ENCODE measurements at regions not wholly inside any gene's neighbourhood (a gene's known extent, or its start where the extent isn't known, plus 50 kb on each side); places are given as distances from the start of the nearest gene placed in this dataset.

DNA sequence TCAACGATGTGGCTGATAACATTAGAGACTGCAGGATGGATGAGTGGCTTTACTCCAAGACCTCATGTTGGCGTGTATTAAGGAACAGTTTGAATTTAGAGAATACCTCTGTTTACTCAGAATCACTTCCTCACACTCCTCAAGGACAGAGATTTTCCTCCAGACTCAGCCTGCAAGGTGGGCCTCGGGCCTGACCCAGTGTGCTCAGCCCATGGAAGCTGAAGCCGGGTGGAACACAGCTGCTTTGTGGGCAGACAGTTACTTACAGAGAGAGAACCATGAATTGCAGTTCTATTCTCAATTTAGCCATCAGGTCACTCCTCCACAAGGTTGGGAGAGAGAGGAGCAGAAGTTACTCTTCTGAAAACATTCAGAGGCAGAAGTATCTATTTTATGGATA lies 135.8 kb downstream of the SNX19 start:
- DNase-seq, result no peak

DNA sequence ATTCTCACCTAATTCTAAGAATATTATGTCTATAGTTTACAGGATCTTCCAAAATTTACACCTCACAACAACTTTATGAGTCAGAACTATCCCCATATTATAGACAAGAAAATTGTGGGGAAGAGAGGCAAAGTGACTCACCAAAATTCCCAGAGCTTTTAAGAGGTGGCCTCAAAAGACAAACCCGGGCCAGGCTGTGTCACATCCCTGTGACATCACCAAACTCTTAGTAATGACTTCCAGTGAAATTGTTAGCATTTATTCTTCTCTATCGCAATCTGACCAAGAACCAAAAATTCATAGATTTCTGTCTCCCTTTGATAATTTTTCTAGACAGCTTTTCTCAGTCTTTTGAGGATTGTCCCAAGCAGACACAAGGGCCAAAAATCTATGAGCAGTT lies 134.3 kb downstream of the SNX19 start:
- DNase-seq, result no peak

DNA sequence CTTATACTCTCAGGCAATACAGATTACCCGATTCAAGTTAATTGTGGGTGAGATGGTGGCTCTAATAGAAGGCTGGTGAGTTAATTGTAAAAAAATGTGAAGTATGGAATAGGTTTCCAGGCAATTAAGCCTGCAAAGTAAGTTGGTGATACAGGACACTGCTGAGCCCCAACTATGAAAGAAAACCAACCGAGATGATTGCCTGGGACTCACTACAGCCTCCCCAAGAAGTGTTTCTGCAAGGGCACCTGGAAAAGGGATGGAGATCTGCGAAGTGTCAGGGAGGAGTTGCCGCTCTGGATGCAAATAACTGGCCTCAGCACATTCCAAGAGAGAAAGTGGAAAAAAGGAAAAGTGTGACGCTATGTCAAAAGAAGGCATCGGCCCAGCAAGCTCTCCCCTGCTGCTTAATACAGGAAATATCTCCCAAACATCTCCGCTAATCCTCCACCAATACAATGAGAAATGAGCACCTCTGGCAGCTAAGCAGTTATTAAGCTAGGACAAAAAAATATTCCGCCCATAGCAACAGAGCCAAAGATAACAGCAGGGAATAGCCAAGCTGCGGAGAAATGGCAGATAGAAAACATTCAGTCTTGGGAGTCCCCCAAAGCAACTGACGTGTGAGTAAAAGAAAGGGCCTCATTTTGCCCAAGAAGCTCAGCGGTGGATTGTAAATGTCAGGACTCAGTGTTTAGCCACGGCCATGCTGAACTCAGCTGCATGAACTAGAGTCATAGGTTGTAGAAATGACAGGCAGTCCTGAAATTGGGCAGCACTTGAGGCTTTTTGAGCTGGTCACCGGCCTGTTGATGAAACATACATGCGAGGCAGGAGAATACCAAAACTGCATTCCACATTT lies 133.7 kb downstream of the SNX19 start:
- DNase-seq, result no peak

DNA sequence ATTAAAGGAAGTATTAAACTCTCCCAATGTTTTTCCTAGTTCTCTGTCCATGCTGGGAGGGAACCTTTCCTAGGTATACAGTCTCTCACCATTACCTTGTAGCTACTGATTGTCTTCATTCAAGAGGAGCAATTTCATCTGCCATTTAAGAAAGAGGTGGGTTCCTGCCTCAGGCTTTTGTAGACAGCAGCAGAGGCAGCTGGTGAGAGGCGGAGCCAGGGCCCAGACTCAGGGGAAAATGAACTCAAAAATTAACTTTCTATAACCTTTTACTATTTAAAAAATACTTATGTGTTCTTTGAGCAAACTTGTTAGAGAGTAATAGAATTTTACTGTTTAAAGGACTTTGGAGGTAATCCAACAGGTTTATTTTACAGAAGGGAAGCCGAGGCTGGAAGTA lies 133.0 kb downstream of the SNX19 start:
- no peak for DNase-seq

DNA sequence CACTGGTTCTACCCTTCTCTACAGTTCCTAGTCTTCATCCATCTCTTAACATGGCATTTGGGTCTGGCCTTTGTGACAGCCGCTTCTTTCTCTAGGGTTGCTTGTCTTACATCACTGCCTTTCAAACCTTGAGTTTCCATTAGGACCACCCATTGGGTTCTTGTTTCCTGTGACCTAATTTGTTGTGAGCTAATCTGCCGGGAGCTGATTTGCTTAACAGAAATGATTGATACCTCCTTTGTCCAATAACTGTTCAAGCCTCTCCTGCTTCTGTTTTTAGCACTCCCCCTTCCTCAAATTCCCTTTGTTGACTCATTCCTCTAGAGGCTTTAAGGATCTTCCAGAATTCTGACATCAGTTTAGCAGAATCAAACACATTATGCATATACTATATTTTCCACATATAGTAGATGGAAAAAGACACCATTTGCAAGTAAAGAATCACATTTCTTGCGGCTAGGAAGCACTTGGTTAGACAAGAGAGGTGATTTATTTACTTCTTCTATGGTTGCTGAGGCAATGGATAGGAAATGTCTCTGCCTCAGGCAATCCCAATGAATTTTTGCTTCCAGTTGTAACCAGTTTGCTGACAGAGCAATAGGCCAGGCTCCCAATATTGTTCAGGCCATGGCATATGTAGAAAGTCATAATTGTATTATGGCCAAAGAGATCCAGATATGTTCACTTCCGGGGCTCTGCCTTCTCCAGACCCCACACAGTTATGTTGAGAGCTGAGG lies 130.7 kb downstream of the SNX19 start:
- no peak for DNase-seq

DNA sequence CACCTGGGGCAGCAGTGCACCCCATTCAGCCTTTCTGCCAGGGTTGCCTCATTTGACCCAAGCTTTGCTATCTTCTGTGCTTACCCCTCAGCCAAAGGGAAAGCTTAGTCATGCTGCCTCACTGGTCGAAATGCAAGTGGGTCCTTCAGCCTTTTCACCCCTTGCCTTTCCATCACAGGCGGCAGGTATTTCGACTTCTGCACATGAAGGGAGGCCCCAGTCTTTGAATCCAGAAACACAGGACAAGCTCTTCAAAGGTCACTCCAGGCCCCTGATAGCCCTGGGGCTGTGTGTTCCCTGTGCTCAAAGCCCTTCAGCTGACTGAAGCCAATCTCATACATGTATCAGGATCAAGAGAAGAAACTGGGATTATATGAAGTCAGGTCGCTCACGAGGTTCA lies 129.7 kb downstream of the SNX19 start:
- no peak for DNase-seq

DNA sequence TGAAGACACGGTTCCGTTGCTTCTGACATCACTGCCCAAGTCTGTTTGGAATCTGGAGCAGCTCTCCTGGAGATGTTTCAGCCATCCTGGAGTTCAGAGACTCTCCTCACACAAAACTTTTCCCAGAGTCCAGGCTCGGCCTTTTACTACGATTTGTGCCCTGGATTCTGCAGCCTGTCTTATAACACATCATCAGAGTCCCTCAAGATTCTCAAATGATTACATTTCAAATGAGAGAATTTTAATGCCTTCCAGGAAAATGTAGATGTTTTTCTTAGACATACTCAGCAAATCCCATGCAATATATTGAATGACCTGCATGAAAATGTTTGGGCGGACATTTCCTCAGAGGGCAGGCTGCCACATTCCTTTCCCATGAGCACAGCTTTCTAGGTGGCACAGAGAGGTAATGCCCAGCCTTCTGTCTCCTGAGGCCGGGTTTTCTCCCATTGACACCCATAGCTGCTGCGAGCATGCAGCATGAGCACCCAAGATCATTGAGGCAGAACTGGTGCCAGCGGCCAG lies 129.1 kb downstream of the SNX19 start:
- DNase-seq, result no peak

DNA sequence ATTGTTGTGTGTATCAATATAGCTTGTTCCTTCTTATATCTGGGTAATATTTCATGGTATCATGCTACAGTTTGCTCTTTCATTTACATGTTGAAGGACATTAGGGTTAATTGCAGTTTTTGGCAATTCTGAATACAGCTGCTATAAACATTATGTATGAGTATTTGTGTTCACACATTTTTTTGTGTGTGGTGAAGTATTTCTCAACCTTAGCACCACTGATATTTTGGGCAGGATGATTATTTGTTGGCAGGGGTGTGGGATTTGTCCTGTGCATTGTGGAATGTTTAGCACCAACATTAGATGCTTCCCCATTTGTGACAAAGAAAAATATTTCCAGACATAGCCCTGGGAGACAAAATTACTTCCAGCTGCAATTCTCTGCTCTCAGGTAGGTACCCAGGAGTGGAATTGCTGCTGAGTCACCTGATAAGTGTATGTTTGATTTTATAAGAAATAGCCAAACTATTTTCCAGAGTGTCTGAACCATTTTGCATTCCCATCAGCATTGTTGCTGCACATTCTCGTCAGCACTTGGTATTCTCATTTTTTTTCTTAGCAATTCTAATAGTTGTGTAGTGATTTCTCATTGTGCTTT lies 128.2 kb downstream of the SNX19 start:
- DNase-seq, result no peak

DNA sequence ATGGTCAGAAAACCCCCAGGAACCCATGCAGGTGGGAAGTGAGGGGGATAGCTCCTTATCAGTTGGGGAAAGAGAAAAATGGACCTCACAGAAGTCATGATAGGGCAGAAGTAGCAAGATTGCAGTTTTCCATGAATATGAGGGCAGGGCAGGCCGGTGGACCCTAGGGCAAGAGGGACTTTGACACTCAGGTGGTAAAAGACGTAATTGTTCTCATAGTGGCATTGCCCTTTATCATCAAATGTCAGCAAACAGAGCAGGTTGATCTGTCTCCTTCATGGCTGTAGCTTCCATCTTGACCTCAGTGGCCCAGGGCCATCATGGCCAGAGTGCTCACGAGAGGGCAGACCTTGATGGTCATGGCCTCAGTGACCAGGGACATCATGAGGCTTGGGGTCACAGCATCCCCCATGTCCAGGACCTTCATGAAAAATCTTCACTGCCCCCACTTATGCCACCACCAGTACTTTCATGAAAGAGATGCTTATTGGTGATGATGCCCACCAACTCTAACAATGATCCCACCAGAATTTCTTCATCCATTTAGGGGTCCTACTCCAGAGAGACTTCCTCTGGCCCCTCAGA lies 127.1 kb downstream of the SNX19 start:
- no peak for DNase-seq

DNA sequence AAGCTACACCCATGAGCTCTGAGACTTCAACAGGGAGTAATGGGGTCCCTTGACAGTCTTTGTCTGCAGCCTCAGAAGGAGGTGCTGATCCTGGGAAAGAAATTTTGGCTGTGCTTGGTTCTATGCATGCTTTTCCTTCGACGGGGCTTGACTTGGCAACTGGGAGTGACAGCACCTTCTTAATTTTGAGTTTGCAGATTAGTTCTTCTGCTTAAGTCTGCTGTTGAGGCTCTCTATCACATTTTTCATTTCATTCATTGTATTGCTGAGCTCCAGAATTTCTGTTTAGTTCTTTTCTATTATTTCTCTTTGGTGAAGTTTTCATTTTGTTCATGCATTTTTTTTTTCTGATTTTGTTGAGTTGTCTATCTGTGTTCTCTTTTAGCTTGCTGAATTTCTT lies 125.6 kb downstream of the SNX19 start:
- no peak for DNase-seq

DNA sequence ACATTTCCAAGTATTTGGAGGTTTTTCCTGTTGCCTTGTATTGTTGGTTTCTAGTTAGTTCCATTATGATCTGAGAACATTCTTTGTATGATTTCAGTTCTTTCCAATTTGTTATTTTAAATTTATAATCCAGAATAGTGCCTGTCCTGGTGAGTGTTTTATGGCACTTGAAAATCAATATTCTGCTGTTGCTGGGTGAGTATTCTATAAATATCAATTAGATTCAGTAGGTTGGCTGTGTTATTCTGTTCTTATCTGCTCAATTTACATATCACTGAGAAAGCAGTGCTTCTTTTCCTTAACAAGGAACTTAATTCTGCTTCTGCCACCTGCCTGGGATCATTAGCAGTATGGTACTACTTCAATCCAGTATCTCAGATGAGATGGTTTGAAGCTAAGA lies 123.5 kb downstream of the SNX19 start:
- DNase-seq, result no peak

DNA sequence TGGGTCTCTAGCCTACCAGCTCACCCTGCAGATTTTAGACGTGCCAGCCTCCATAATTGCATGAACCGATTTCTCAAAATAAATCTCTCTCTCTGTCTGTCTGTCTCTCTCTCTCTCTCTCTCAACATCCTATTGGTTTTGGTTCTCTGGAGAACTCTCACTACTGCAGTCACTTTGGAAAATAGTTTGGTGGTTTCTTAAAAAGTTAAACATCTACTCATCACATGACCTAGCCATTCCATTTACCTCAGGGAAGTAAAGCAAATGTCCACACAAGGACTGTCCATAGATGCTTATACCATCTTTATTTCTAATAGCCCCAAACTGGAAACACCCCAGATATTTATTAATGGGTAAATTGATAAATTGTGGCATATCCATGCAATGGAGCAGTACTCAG lies 119.5 kb downstream of the SNX19 start:
- DNase-seq, result no peak

DNA sequence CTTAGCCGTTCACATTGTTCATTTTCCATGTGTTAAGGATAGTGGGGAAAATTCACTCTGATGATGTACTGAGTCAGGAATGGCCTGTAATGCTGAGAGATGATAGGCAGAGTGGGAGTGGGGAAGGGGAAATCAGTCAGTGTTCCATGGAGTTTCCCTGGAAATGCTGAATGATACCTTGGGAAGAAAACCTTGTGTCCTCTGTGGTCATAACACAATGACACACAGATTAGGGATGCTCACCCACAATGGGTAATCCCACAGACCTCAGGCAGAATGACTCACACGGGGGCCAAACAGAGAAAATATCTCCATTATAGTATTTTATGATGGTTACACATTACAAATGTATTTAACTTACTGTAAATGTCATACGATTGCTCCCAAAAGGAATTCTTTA lies 118.0 kb downstream of the SNX19 start:
- no peak for DNase-seq

DNA sequence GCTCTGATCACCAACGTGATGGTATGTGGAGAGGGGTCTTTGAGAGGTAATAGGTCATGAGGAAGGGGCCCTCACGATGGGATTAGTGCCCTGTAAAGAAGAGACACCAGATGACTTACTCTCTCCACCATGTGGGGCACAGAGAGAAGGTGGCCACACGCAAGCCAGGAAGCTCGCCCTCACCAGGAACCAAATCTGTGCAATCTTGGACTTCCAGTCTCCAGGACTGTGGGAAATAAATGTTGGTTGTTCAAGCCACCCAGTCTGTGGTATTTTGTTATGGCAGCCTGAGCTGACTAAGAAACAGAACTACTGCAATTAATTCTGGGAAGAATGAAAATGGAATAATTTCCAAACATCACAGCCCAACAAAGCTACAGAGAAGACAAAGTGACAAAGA lies 117.5 kb downstream of the SNX19 start:
- DNase-seq, result no peak

DNA sequence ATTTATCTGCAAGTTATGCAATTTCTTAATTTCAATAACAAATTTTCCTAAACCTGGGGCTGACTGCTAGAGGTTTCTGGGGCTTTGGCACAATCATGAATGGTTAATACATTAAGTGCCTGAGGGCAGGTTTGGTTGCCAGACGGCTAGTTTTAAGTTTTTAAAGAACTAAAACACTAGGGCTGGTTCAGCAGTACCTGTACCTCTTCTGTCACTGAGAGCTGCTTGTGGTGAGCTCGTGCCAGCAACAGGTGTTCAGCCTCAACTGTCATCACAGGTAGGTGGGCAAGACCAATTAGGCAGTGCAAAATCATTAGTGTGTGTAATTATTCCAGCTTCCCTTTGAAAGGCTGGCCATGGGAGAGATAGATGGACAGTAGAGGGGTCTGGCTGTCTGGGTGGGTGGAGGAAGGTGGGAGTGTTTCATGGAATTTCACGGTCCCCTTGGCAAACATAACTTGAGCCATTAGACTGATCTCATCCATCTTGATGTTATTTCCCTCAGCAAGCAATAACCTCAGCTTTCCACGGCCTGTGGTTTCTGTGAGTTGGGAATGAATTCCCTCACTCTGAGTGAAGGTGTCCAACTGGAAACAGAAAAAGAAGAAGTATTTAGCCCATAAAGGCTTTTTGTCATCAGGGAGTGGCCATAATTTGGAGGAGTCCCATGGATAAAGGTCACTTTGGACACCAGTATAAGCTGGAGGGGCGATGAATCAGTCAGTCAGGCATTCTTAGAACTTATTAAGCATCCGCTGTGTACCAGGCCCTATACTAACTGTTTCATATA lies 114.8 kb downstream of the SNX19 start:
- no peak for DNase-seq

DNA sequence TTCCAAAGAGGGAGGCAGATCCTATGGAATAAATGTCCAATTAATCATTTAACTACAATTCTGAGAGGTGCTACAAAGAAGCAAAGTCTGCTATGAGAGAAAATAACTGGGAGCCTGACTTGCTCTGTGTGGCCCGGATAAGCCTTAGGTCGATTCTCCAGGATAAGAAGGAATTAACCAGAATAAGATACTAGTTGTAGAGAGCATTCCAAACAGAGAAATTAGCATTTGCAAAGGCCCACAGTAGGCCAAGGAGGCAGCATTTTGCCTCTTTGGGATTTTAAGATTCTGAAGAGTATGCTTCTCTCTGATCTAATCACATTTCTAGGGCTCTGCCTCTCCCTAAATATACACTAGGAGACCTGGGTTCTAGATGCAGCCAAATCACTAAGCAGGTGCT lies 113.7 kb downstream of the SNX19 start:
- no peak for DNase-seq

DNA sequence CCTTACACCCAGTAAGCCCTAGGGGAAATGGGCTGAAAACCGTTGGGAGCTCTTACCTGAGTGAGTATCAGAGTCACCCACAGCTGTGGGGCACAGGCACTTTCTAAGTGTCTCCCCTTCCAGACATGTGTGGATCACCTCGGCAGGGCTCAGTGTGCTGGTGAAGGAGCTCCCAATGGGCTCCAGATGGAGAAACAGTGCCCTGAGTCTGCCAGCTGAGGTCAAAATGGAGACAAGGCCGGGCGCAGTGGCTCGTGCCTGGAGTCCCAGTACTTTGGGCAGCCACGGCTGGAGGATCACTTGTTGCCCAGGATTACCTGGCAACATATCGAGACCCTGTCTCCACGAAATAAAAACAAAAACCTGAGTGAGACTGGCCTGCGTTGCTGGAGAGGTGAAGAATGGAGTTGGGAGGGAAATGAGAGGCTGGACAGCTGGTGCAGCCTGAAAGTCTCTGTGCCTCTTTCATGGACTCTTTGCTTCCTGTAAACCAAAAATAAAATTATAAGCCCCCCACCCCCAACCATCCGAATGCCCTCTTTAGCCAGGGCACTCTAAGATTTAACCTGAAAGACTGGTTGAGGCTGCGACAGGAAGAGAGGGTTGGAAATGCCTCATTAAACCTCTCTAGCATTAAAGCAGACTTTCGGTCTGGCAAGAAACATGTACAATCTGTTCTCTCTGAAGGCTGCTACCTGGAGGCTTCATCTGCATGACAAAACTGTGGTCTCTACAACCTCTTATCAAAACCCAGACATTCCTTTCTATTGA lies 111.8 kb downstream of the SNX19 start:
- no peak for DNase-seq

DNA sequence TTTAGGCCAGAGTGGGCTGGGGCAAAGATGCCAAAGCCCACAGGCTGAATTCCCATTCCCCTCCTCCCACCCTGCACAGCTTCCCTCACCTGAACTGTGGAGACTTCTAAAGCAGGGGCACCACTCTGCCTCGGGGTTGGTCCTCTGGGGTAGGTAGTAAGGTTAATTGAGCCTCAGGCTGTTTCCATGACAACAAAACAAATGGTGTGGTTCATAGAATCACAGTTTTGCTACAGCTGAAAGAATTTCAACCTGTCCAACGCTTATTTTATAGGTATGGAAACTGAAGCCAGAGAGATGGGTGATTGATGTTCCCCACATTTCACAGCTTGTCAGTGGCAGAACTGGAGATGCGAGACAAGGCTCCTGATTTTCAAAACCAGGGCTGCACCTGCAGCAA lies 109.5 kb downstream of the SNX19 start:
- DNase-seq, result no peak

DNA sequence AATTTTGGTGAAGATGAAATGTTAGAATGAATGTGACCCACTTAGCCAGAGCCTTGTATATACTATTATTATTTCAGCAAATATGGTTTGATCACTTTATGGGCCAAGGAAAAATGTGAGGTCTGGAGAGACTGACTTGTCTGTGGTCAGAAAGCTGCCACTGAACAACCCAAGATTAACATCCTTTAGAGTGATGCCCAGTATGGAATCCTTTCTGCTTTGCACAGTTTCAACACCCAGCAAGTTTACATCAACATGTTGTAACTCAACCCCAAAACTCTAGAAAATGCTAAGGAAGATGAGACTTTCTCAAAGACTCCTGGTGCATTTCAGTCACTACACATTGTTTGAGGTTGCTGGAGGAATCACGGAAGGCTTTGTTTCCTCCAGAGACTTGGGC lies 107.7 kb downstream of the SNX19 start:
- no peak for DNase-seq

DNA sequence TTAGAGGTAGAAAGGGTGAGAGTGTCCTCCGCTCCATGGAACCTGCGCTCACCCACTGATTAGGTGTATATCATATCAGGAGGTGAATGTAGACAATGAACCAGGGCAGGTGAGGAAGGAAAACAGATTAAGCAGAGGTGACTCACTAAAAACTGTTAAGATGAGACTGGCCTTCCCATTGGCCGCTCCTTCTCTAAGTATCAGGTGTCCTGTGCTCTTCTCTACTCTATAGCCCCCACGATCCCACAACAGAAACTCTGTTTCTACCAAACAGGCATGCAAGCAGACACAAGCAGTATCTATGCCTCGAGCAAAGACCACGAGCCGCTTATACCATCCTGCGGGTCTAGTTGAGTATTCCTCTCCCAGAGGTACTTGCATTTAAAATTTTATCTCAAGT lies 103.1 kb downstream of the SNX19 start:
- DNase-seq, result no peak

DNA sequence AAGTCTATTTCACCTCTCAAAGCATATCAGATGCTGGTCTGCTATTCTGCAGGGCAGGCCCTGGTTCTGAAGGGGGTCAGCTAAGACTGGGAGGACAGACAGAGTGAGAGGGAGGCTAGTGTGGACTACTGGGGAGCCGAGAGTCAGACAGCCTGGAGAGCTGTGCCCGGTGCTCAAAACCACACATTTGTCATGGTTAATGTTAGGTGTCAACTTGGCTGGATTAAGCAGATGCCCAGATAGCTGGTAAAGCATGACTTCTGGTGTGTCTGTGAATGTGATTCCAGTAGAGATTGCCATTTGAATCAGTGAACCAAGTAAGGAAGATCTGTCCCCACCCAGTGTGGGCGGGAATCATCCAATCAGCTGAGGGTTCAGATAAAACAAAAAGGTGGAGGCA lies 102.6 kb downstream of the SNX19 start:
- DNase-seq, result no peak
